GM19455 (cell line): ENCODE measurements at regions not wholly inside any gene's neighbourhood (a gene's known extent, or its start where the extent isn't known, plus 50 kb on each side); places are given as distances from the start of the nearest gene placed in this dataset.
"Not testable (repeated sequence)": the region's sequence is repeated elsewhere in the genome, so short reads cannot be mapped to it uniquely, and the experiment has no call there.

ENCODE experiments used
- ATAC-seq: cut with Tn5 transposase; IDR thresholded peaks from one replicate; pipeline ENCODE4 v1.9.1; 2021; ENCODE audit not compliant: unreplicated experiment

GRCh38 chr21:15453261-15453660, 276.5 kb upstream of the USP25 start:
- no peak for ATAC-seq

- not testable (repeated sequence) for ATAC-seq
Measured at GRCh38 chr21:15453785-15454184, 276.0 kb upstream of the USP25 start.

- not testable (repeated sequence) for ATAC-seq
Measured at GRCh38 chr21:15454931-15455330, 274.9 kb upstream of the USP25 start.

DNA sequence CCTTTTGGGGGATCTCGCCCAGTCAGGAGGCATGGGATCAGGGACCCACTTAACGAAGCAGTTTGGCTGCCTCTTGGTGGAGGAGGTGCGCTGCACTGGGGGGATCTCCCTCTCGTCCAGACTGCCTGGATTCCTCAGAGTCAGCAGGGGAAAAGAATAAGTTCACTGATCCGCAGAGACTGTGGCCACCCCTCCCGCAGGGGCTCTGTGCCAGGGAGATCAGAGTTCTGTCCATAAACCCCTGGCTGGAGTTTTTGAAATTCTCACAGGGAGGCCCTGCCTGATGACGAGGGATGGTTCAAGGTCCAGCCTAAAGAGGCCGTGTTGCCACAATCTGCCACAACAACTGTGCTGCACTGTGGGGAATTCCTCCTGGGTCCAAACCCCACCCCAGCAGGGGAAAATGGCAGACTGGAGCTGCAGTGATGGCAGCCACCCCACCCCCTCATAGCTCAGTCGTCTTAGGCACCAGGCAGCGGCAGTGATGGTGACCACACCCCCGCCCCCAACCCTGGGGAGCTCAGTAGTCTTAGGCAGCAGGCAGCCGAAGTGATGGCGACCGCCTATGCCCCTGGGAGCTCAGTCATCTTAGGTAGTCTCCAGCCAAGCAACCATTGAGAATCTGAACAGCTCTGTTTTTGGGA, 273.8 kb upstream of the USP25 start:
- no peak for ATAC-seq

GRCh38 chr21:15457965-15458364, 271.8 kb upstream of the USP25 start:
- ATAC-seq, result no peak

GRCh38 chr21:15462092-15462491, 267.7 kb upstream of the USP25 start:
- no peak for ATAC-seq

GRCh38 chr21:15466329-15466728, 263.5 kb upstream of the USP25 start:
- ATAC-seq, result no peak

DNA sequence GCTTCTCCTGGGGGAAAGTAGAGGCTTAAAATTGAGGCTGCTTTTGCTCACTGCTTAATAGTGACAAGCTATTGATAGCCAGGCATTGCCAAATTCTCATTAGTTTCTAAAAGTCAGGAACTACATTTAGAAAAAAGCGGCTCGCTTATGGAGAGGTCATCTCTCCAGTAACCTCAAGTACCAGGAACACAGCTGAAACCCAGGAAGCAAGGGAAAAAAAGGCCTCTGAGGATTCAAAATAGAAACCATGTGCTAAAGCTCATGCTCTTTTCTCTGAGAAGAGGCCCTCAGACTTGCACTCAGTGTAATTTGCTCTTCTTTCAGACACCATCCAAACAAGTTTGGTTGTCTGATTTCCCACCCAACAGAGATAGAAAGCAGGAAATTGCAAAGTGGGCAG, 261.4 kb upstream of the USP25 start:
- no peak for ATAC-seq

DNA sequence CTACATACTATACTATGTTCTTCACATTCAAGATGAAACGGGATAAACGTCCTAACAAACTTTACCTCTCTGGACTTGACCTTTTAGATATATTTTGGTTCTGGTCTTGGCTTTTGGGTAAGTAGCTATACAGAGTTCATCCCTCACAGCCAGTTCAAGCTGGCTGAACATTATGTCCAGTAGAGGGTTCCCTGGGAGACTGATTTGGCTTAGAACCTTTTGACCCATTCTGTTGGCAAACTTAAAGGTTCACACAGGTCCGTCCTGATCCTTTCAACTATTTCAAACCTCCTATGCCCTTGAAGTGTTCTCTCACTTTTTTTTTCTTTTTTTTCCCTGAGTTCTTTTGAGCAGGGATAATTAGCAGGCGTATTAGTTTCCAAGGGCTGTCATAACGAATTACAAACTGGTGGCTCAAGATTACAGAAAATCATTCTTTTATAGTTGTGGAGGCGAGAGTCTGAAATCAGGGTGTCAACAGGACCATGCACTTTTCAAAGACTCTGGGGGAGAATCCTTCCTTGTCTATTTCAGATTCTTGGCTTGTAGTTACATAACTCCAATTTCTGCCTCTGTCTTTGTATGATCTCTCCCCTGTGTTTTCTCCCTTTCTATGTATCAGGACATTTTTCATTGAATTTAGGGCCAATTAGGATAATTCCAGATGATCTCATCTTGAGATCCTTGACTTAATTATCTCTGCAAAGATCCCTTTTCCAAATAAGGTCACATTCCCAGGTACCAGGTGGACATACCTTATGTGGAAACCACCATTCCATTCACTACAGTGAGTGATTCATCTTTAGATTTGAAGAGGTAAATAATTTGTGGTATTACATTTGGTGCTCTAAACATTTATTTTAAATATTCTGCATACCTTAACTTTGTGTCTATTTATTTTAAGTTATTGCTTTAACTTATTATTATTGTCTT, 257.4 kb upstream of the USP25 start:
- no peak for ATAC-seq

DNA sequence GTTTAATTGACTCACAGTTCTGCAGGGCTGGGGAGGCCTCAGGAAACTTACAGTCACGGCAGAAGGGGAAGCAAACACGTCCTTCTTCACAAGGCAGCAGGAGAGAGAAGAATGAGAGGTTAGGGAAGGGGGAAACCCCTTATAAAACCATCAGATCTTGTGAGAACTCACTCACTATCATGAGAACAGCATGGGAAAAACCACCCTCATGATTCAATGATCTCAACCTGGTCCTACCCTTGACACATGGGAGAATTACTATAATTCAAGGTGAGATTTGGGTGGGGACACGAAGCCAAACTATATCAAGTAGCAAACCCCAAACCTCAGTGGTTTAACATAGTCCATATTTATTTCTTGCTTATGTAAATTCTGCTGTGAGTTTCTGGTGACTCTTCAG, 252.0 kb upstream of the USP25 start:
- ATAC-seq, result not testable (repeated sequence)

DNA sequence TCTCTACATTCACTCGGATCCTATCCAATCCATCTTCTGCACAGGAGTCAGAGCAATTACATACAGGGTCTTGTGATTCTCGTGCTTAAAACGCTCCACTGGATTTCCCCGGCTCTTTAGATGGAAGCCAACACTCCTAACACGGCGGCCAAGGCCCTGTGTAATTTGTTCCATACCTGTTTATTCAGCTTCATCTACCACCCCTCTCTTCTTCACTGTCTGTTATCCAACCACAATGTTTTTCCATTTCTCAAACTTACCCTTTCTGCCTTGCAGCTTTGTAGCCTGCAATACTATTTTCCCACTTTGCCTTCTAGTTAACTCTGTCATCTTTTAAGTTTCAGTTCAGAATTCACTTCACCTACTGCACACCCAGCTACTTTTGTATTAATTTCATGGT, 249.6 kb upstream of the USP25 start:
- no peak for ATAC-seq

DNA sequence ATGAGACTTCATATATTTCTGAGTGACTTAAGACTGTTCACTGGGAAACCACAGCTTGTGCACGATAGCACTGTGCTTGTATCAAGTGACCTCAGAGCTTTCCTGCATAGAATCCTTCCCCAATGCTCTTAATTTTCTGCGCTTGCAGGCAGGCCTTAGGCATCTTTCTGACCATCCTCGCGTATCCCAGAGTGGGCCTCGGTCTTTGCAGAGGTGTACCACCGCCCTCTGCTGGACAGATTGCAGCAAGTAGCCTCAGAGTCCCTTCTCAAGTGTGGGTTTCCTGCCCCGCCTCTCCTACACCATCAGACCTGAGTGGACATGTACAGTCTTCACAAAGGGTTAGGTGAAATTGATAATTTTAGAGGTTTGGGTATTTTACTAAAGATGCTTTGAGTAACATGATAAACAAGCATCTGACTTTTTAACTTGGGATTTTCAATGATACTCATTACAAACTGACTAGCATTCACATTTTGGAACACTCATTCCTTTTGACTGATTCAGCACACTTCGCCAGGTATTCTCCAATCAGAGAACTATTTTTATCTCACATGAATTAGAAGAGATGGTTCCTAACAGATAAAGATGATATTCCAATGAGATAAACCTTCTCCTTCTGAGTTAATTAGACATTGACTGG, 246.5 kb upstream of the USP25 start:
- ATAC-seq, result peak; percentile 99

DNA sequence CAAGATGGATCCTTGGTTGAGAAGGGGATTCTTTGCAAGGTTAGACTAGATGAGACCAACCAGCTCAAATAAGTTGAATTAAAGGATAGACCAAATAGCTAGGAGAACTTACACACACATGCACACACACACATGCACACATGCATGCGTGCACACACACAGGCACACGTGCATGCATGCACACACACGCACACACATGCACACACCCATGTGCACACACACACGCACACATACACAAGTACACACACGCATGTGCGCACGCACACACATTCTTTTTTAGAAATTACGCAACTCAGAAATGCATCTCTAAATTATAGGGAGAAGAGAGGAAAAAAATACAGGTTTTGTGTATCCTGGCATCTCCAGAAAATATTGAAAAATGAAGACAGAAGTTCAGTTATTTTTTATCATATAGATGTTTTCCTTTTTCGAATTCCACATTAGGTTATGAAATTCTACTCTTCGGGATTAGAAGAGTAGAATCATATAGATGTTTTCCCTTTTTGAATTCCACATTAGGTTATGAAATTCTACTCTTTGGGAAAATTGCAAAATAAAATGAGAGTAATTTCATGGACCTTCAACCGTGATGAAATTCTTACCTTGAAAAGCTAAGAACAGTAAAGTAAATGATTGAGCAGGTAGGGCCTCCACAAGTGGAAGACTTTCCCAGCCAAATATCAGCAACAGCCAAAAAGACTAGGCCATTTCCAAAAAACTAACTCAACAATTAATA, 243.2 kb upstream of the USP25 start:
- no peak for ATAC-seq

GRCh38 chr21:15487196-15487550, 242.6 kb upstream of the USP25 start:
- ATAC-seq, result no peak

DNA sequence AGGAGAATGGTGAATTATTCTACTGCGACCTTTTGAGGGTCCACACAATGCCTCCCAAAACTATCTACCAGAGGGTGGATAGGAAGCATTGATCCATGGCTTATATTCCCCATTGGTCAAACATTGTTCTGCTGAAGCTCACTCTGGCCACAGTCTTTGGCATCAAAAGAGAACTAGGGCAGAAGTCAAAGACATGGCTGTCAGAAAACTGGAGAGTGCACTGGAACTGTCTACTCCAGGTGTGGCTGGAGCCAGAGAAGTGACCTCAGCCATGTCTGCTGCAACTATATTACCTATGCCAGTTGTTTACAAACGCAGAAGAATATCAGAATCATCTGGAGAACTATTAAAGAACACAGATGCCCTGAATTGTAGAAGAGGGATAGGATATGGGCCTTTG, 238.7 kb upstream of the USP25 start:
- no peak for ATAC-seq

DNA sequence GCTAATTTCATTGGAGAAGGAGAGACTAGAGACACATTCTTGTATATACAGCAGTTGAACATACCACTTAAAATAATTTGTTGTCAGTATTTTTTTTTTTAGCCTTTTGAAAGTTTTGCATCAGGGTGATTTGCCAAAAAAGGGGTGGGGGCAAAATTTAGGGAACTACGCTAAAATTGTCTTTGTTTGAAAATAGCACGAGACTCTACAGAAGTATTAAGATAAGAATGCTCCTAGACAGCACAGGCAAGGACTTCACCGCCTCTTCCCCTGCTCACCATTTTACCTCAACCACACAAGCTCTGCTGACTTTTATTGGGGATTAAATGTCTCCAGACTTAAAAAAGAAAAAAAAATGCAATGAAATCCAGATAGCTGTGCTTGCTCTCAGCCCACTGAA, 236.1 kb upstream of the USP25 start:
- ATAC-seq, result no peak

DNA sequence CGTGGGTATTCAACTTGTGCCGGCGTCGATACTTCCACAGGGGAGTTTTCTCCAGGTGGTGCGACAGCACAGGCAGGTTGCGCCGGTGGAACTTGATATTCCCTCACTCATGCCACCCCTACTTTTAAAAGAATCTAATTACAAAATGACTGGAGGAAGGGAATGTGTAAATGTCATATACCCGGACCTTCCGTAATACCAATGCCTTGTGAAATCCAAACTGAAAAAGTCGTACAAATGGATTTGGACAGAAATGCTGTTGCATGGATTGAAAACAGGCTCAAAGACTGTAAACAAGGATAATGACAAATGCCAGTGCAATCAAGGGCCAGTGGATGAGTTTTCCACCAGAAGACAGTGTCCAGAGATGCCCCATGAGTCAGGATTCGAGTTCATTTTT, 235.3 kb upstream of the USP25 start:
- ATAC-seq, result no peak

DNA sequence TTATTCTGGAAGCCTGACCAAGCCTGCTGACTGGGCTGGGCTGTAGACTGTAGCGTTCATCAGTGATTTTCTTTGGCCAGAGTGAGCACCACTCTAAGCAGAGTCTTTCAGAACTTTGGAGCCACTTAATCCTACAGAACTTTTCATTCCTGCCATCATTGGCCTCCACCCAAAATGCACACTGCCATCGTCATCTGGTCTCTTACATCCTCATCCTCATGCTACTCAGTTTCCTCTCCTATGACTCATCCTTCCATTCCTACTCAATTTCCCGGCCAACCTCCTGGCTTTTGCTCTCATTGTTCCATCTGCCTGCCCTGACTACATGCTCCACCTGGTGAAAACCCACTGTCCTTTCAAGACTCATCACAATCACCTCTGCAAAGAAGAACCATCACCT, 233.8 kb upstream of the USP25 start:
- no peak for ATAC-seq

- ATAC-seq, result no peak
Measured at GRCh38 chr21:15496911-15497310, 232.9 kb upstream of the USP25 start.

- no peak for ATAC-seq
Measured at GRCh38 chr21:15498455-15498854, 231.3 kb upstream of the USP25 start.

- ATAC-seq, result no peak
Measured at GRCh38 chr21:15506086-15506485, 223.7 kb upstream of the USP25 start.
